Left ventricle myocardium inferior (tissue), 1 donor: ENCODE measurements at regions not wholly inside any gene's neighbourhood (a gene's known extent, or its start where the extent isn't known, plus 50 kb on each side); places are given as distances from the start of the nearest gene placed in this dataset.

Experiments
- DNase-seq: peaks from one replicate; pipeline ENCODE4 v3.0.0-alpha.2; 2020
- H3K27ac ChIP-seq: fragments of 200-600 bp; replicated peaks from 2 replicates; pipeline ENCODE4 v1.8.0; 2021
- H3K27me3 ChIP-seq: fragments of 200-600 bp; 2 replicates; pipeline ENCODE4 v1.8.0; 2021; ENCODE audit warnings: low read depth
- H3K36me3 ChIP-seq: fragments of 200-600 bp; 2 replicates; pipeline ENCODE4 v1.8.0; 2021
- H3K4me1 ChIP-seq: fragments of 200-600 bp; 2 replicates; pipeline ENCODE4 v1.8.0; 2021
- H3K4me3 ChIP-seq: fragments of 200-600 bp; 2 replicates; pipeline ENCODE4 v1.8.0; 2021; ENCODE audit warnings: mild to moderate bottlenecking, moderate library complexity
- H3K9me3 ChIP-seq: fragments of 200-600 bp; replicated peaks from 2 replicates; pipeline ENCODE4 v1.8.0; 2021
- intact Hi-C: fragments of 100-400 bp; cut with micrococcal nuclease; formaldehyde crosslinking; loops from one replicate; pipeline ENCODE4 v1.11.0; 2022
- TF ChIP-seq, protein P1 (sequence below): fragments of 200-600 bp; IDR thresholded peaks from 2 replicates; pipeline ENCODE4 v1.8.0; 2021; ENCODE audit warnings: antibody characterized with exemption, mild to moderate bottlenecking, borderline replicate concordance
- donor health status: DM: no; HTN: yes; CAD: no; lungs with severe emphysema.

DNA sequence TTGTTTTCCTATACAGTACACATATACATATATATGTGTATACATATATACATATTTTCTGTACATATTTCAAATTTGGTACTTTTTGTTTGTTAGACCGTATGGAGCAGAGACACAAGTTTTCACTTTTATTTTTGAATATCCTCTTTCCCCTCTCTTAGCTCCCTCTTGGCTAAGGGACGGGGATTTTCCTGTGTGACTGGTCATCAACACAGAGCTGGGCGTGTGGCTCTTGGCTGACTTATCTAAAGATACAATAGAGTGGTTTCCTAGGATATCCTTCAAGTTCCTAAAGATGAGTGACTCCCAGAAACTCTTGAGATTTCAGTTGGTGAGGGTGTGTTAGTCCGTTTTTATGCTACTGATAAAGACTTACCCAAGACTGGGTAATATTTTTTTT lies 1404.5 kb upstream of the TMEM132C start:
- TF ChIP-seq, protein P1, sequence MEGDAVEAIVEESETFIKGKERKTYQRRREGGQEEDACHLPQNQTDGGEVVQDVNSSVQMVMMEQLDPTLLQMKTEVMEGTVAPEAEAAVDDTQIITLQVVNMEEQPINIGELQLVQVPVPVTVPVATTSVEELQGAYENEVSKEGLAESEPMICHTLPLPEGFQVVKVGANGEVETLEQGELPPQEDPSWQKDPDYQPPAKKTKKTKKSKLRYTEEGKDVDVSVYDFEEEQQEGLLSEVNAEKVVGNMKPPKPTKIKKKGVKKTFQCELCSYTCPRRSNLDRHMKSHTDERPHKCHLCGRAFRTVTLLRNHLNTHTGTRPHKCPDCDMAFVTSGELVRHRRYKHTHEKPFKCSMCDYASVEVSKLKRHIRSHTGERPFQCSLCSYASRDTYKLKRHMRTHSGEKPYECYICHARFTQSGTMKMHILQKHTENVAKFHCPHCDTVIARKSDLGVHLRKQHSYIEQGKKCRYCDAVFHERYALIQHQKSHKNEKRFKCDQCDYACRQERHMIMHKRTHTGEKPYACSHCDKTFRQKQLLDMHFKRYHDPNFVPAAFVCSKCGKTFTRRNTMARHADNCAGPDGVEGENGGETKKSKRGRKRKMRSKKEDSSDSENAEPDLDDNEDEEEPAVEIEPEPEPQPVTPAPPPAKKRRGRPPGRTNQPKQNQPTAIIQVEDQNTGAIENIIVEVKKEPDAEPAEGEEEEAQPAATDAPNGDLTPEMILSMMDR = no peak
- no peaks in the 10 kb centered on the region for H3K36me3 ChIP-seq
- no peaks in the 10 kb centered on the region for H3K27me3 ChIP-seq
- no peaks in the 10 kb centered on the region for H3K4me1 ChIP-seq
- no peak for DNase-seq
- intact Hi-C loops = no loop called here
- H3K27ac ChIP-seq = no peak overlapping the region
- H3K4me3 ChIP-seq = no peak overlapping the region
- no peaks in the 10 kb centered on the region for H3K9me3 ChIP-seq

GRCh38 chr12:126869644-126870043 lies 1397.3 kb upstream of the TMEM132C start:
- no peaks in the 10 kb centered on the region for H3K36me3 ChIP-seq
- H3K4me1 ChIP-seq = no peaks in the 10 kb centered on the region
- no peak for DNase-seq
- no peaks in the 10 kb centered on the region for H3K9me3 ChIP-seq
- TF ChIP-seq, protein P1 = no peak
- intact Hi-C loops = no loop called here
- no peak overlapping the region for H3K27ac ChIP-seq
- no peaks in the 10 kb centered on the region for H3K27me3 ChIP-seq
- no peak overlapping the region for H3K4me3 ChIP-seq

GRCh38 chr12:126873701-126874100 lies 1393.3 kb upstream of the TMEM132C start:
- intact Hi-C loops = no loop called here
- no peak for DNase-seq

DNA sequence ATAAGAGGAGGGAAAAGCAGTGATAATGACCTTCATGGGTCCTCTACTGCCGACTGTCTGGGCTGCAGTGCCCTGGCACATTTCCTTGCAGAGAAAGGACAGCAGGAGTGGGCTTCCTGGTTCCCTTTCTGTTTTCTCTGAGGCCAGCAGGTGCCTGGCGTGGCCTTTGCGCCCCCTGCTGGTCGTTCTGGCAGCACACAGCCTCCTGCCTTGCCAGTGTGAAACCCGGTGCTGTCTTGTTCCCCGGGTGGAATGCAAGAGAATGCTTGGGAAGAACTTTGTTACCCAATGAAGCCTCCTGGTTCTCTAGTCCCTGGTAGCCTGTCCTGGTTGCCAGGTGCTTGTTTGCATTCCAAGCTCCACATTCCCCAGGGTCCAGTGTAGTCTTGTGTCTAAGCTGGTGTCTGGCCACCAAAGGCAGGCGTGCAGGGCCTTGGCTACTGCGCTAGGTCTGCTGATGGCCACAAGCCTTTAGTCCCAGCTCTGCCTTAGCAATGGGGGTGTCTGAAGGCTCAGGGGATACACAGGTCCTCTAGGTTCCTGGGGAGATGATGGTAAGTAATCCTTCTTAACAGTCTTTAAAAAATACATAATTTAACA lies 1392.4 kb upstream of the TMEM132C start:
- Histone ChIP-seq H3K27me3 (no peaks in the 10 kb centered on the region), H3K27ac (no peak overlapping the region), H3K36me3 (no peaks in the 10 kb centered on the region), H3K4me3 (no peak overlapping the region), H3K4me1 (no peaks in the 10 kb centered on the region), H3K9me3 (no peaks in the 10 kb centered on the region)
- TF ChIP-seq, protein P1 = peak; percentile 93
- DNase-seq = peak; percentile 35
- intact Hi-C loops = no loop called here

More at GRCh38 chr12:126873701-126874100, 1393.3 kb upstream of the TMEM132C start:
- Histone ChIP-seq H3K4me1 (no peaks in the 10 kb centered on the region), H3K4me3 (no peak overlapping the region), H3K27me3 (no peaks in the 10 kb centered on the region), H3K36me3 (no peaks in the 10 kb centered on the region), H3K9me3 (no peaks in the 10 kb centered on the region), H3K27ac (no peak overlapping the region)
- TF ChIP-seq, protein P1 = no peak

- Histone ChIP-seq H3K27ac (no peak overlapping the region), H3K9me3 (no peaks in the 10 kb centered on the region), H3K36me3 (no peaks in the 10 kb centered on the region), H3K4me1 (no peaks in the 10 kb centered on the region), H3K27me3 (no peaks in the 10 kb centered on the region), H3K4me3 (no peak overlapping the region)
- TF ChIP-seq, protein P1 = no peak
- intact Hi-C loops = no loop called here
- DNase-seq = no peak
Observed at GRCh38 chr12:126879842-126880241, 1387.1 kb upstream of the TMEM132C start.

- no peaks in the 10 kb centered on the region for H3K9me3 ChIP-seq
- TF ChIP-seq, protein P1 = no peak
- peak; percentile 35 for DNase-seq
- H3K36me3 ChIP-seq = no peaks in the 10 kb centered on the region
- no peak overlapping the region for H3K4me3 ChIP-seq
- H3K27me3 ChIP-seq = peaks cover 11% of the 10 kb centered on the region
- no peaks in the 10 kb centered on the region for H3K4me1 ChIP-seq
- intact Hi-C loops = no loop called here
- H3K27ac ChIP-seq = no peak overlapping the region
Observed at GRCh38 chr12:126883697-126884096, 1383.3 kb upstream of the TMEM132C start.
